Endodermal cell (in vitro differentiated cells): ENCODE measurements at regions not wholly inside any gene's neighbourhood (a gene's known extent, or its start where the extent isn't known, plus 50 kb on each side); places are given as distances from the start of the nearest gene placed in this dataset.
A peak's percentile ranks its signal among the peaks of the same experiment; 100 is the strongest.

Experiments used
- DNase-seq: peaks from one replicate; pipeline ENCODE4 v3.0.0-alpha.2; 2017
- H3K27ac ChIP-seq: 2 replicates; pipeline ENCODE4 v1.5.1; 2013; ENCODE audit warnings: mild to moderate bottlenecking, low read depth, low read length, moderate library complexity
- H3K27me3 ChIP-seq: 2 replicates; pipeline ENCODE4 v1.6.1; 2013; ENCODE audit warnings: mild to moderate bottlenecking, low read length, moderate library complexity; ENCODE audit not compliant: insufficient read depth, control insufficient read depth, poor library complexity, severe bottlenecking
- H3K36me3 ChIP-seq: 2 replicates; pipeline ENCODE4 v1.7.0; 2013; ENCODE audit warnings: mild to moderate bottlenecking, low read length, moderate library complexity; ENCODE audit not compliant: control insufficient read depth, insufficient read depth
- H3K4me1 ChIP-seq: one replicate; pipeline ENCODE4 v1.7.0; 2013; ENCODE audit warnings: low read length; ENCODE audit not compliant: control insufficient read depth, insufficient read depth
- H3K4me3 ChIP-seq: 2 replicates; pipeline ENCODE4 v1.5.1; 2013; ENCODE audit warnings: mild to moderate bottlenecking, low read length, moderate library complexity
- H3K9ac ChIP-seq: 2 replicates; pipeline ENCODE4 v1.6.1; 2013; ENCODE audit warnings: mild to moderate bottlenecking, low read length, moderate library complexity; ENCODE audit not compliant: poor library complexity, severe bottlenecking; ENCODE audit errors: extremely low read depth
- H3K9me3 ChIP-seq: 2 replicates; pipeline ENCODE4 v1.6.1; 2013; ENCODE audit warnings: mild to moderate bottlenecking, low read length, moderate library complexity; ENCODE audit not compliant: control insufficient read depth
- H3K27ac Mint-ChIP-seq: 2 replicates; pipeline ENCODE4 v1.8.0; 2020; ENCODE audit warnings: mixed read lengths
- H3K27me3 Mint-ChIP-seq: 2 replicates; pipeline ENCODE4 v1.8.0; 2021; ENCODE audit warnings: mild to moderate bottlenecking, mixed read lengths; ENCODE audit not compliant: insufficient read depth
- H3K36me3 Mint-ChIP-seq: 2 replicates; pipeline ENCODE4 v1.8.0; 2020; ENCODE audit warnings: low read depth, mixed read lengths
- H3K4me1 Mint-ChIP-seq: 2 replicates; pipeline ENCODE4 v1.8.0; 2020; ENCODE audit warnings: mixed read lengths
- H3K4me3 Mint-ChIP-seq: 2 replicates; pipeline ENCODE4 v1.8.0; 2020; ENCODE audit warnings: mild to moderate bottlenecking, moderate library complexity, mixed read lengths
- H3K9me3 Mint-ChIP-seq: 2 replicates; pipeline ENCODE4 v1.8.0; 2020; ENCODE audit warnings: mild to moderate bottlenecking, mixed read lengths
- CTCF ChIP-seq: fragments of 200-600 bp; sonication (generic); conservative IDR thresholded peaks from 2 replicates; pipeline ENCODE4 v1.5.0; 2021; ENCODE audit warnings: antibody characterized with exemption, mild to moderate bottlenecking
- WGBS, 2 experiments: methylation state at CpG; one replicate each; pipeline versions ENCODE4 v1.1.5 to v1.1.7; 2013; ENCODE audit warnings: missing lambda C conversion rate in 2 of 2, mixed read lengths in 1 of 2; ENCODE audit not compliant: insufficient coverage in 1 of 2, insufficient read length in 1 of 2; 5-methylcytosine and 5-hydroxymethylcytosine counted together

DNA sequence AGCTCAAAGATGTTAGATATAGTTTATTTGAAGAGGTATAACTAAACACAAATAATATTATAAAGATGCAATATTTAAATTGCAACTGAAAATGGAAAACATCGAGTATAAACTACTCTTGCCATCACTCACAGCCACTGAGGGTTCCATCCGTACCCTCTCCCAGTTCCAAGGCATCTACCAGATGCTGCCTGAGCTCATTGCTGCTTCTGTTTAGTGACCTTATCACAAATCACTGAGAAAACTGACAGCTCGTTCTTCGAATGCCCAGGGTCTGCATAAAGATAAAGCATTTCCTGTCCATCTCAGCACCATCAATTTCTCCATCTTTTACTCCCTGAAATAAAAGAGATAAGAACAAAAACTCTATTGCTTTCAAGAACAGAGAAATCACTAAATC lies 391.7 kb upstream of the NWD2 start:
- no peaks in the 10 kb centered on the region for H3K4me1 ChIP-seq
- no peak overlapping the region for H3K4me3 ChIP-seq
- Mint-ChIP-seq H3K9me3 (no peaks in the 10 kb centered on the region), H3K27ac (no peak overlapping the region), H3K36me3 (no peaks in the 10 kb centered on the region), H3K27me3 (no peaks in the 10 kb centered on the region), H3K4me3 (no peak overlapping the region), H3K4me1 (peaks cover 16% of the 10 kb centered on the region)
- no peak for TF ChIP-seq CTCF
- H3K9ac ChIP-seq = no peak overlapping the region
- no peaks in the 10 kb centered on the region for H3K27me3 ChIP-seq
- 85 to 97% methylated on average over 4 of the region's 4 CpGs for WGBS, 2 experiments
- no peak for DNase-seq
- no peaks in the 10 kb centered on the region for H3K9me3 ChIP-seq
- no peak overlapping the region for H3K27ac ChIP-seq
- no peaks in the 10 kb centered on the region for H3K36me3 ChIP-seq

- no peaks in the 10 kb centered on the region for H3K4me1 ChIP-seq
- Mint-ChIP-seq H3K4me1 (peaks cover 11% of the 10 kb centered on the region), H3K36me3 (peaks cover 2% of the 10 kb centered on the region), H3K4me3 (no peak overlapping the region), H3K27ac (no peak overlapping the region), H3K27me3 (no peaks in the 10 kb centered on the region), H3K9me3 (peaks cover 11% of the 10 kb centered on the region)
- WGBS, 2 experiments = 73 to 86% methylated on average over 3 to 5 of the region's 5 CpGs
- H3K27ac ChIP-seq = no peak overlapping the region
- no peak overlapping the region for H3K9ac ChIP-seq
- H3K9me3 ChIP-seq = no peaks in the 10 kb centered on the region
- no peaks in the 10 kb centered on the region for H3K27me3 ChIP-seq
- peak; percentile 50 for DNase-seq
- H3K4me3 ChIP-seq = no peak overlapping the region
- no peak for TF ChIP-seq CTCF
- H3K36me3 ChIP-seq = no peaks in the 10 kb centered on the region
Measured at GRCh38 chr4:36854554-36854953, 390.0 kb upstream of the NWD2 start.

- 94 to 100% methylated on average over 2 of the region's 2 CpGs for WGBS, 2 experiments
- no peaks in the 10 kb centered on the region for H3K27me3 Mint-ChIP-seq
Measured at GRCh38 chr4:36863601-36864000, 380.9 kb upstream of the NWD2 start.

More at GRCh38 chr4:36863601-36864000, 380.9 kb upstream of the NWD2 start:
- H3K9me3 ChIP-seq = no peaks in the 10 kb centered on the region
- Mint-ChIP-seq H3K9me3 (peaks cover 16% of the 10 kb centered on the region), H3K4me3 (no peak overlapping the region), H3K4me1 (no peaks in the 10 kb centered on the region), H3K36me3 (peaks cover 2% of the 10 kb centered on the region), H3K27ac (no peak overlapping the region)
- no peak overlapping the region for H3K4me3 ChIP-seq
- no peak for DNase-seq
- H3K9ac ChIP-seq = no peak overlapping the region
- no peak overlapping the region for H3K27ac ChIP-seq
- no peak for TF ChIP-seq CTCF
- no peaks in the 10 kb centered on the region for H3K36me3 ChIP-seq
- H3K27me3 ChIP-seq = no peaks in the 10 kb centered on the region
- H3K4me1 ChIP-seq = no peaks in the 10 kb centered on the region
